ENCODE measurements at regions not wholly inside any gene's neighbourhood (a gene's known extent, or its start where the extent isn't known, plus 50 kb on each side); places are given as distances from the start of the nearest gene placed in this dataset.

DNA sequence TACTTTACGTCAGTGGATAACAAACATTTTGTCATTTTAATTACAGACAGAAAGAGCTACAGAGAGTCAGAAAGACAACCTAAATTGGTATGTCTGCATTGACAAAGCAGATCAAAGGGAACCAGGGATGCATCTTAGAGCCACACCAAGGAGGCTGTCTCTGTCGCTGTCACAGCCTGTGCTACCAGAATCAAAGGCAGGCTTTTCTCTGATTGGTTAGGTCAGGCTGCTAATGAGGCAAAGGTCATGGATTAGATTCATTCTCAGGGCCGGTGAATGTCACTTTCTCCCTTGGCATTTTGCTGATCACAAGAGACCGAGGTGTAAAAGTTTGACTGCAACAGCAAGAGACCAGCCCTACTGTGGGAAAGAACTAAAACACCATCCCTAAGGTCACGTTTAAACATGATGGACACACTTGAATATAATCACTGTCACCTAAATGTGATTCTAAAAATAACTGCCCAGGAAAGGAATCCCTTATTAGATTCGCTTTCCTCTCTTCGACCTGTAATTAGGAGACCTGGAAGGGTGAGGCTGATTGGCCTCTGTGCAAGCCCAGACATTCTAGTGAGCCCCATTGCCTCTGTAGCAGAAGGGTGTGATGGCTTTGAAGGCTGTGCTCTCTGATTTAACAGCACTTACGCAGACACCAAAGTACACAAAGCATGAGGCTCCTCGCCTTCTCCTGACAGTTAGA is 314.4 kb upstream of the NBEA start:
- Histone ChIP-seq H3K9me3 (replicated peaks in 1 of 3) (no peaks in the 10 kb centered on the region), H3K4me3 (no peak overlapping the region), H3K27ac (no peak overlapping the region), H3K4me1 (replicated peaks in 1 of 2) (no peaks in the 10 kb centered on the region), H3K36me3 (replicated peaks in 1 of 2) (no peaks in the 10 kb centered on the region), H3K27me3 (no peaks in the 10 kb centered on the region)
- TF ChIP-seq, protein P1, sequence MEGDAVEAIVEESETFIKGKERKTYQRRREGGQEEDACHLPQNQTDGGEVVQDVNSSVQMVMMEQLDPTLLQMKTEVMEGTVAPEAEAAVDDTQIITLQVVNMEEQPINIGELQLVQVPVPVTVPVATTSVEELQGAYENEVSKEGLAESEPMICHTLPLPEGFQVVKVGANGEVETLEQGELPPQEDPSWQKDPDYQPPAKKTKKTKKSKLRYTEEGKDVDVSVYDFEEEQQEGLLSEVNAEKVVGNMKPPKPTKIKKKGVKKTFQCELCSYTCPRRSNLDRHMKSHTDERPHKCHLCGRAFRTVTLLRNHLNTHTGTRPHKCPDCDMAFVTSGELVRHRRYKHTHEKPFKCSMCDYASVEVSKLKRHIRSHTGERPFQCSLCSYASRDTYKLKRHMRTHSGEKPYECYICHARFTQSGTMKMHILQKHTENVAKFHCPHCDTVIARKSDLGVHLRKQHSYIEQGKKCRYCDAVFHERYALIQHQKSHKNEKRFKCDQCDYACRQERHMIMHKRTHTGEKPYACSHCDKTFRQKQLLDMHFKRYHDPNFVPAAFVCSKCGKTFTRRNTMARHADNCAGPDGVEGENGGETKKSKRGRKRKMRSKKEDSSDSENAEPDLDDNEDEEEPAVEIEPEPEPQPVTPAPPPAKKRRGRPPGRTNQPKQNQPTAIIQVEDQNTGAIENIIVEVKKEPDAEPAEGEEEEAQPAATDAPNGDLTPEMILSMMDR (IDR thresholded peaks at IDR 0.05): no peak
- TF ChIP-seq POLR2A (IDR thresholded peaks at IDR 0.05): no peak
- DNase-seq: no peak
- WGBS, 4 donors: 62 to 70% (median 65%) methylated on average over 9 of the region's 9 CpGs
- intact Hi-C loops (cut with DNase I): no loop called here

DNA sequence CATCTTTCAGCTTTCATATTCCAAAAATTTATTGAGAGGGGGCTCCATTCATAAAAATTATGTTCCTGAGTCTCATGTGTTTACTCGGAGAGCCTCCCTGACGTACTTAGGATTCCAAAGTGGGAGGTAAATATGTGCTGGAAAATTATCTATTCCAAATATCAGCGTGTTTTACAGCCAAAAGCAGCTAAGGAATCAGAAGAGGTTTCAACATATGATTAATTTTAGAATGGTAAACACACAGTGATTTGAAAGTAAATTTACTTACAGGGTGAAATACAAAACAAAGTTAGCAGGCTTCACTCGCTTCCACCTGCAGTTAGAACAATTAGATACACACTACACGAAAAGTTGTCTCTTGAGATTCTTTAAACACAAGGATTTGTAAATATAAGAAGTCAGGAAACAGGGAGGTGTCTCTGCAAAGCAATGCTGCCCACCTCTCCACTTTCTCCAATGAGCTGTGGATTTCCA is 313.8 kb upstream of the NBEA start:
- Histone ChIP-seq H3K9me3 (replicated peaks in 1 of 3) (no peaks in the 10 kb centered on the region), H3K4me3 (no peak overlapping the region), H3K27ac (no peak overlapping the region), H3K4me1 (replicated peaks in 1 of 2) (no peaks in the 10 kb centered on the region), H3K36me3 (replicated peaks in 1 of 2) (no peaks in the 10 kb centered on the region), H3K27me3 (no peaks in the 10 kb centered on the region)
- 66 to 91% (median 74%) methylated on average over 5 of the region's 5 CpGs for WGBS, 4 donors
- no peak for DNase-seq
- intact Hi-C loops (cut with DNase I): no loop called here
- no peak for TF ChIP-seq POLR2A (IDR thresholded peaks at IDR 0.05)
- TF ChIP-seq, protein P1 (IDR thresholded peaks at IDR 0.05): no peak

DNA sequence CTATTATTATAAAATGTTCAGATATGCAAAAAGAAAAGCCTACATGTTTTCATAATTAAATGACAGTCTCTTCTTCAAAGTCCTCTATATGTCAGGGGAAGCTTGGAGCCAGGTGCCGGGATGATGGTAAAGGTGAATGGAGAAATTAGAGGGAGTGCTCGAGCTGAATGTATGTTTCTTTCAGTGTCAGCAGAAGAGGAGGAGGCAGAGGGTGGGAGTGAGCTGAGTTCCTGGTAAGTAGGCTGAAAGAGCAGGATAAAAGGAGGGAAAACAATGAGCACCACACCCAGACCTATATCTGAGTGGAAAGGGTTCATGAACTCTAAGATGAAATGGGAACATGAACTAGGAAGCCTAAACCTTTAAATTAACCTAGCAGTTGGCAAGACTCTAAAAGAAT is 307.6 kb upstream of the NBEA start:
- WGBS, 4 donors: 78 to 87% (median 81%) methylated on average over 2 of the region's 2 CpGs
- TF ChIP-seq POLR2A (IDR thresholded peaks at IDR 0.05): no peak
- TF ChIP-seq, protein P1 (IDR thresholded peaks at IDR 0.05): no peak
- H3K4me3 ChIP-seq: no peak overlapping the region
- H3K27me3 ChIP-seq: no peaks in the 10 kb centered on the region
- no peak for DNase-seq
- H3K36me3 ChIP-seq (replicated peaks in 1 of 2): no peaks in the 10 kb centered on the region
- intact Hi-C loops (cut with DNase I): no loop called here
- no peaks in the 10 kb centered on the region for H3K9me3 ChIP-seq (replicated peaks in 1 of 3)
- H3K4me1 ChIP-seq (replicated peaks in 1 of 2): no peaks in the 10 kb centered on the region
- no peak overlapping the region for H3K27ac ChIP-seq

DNA sequence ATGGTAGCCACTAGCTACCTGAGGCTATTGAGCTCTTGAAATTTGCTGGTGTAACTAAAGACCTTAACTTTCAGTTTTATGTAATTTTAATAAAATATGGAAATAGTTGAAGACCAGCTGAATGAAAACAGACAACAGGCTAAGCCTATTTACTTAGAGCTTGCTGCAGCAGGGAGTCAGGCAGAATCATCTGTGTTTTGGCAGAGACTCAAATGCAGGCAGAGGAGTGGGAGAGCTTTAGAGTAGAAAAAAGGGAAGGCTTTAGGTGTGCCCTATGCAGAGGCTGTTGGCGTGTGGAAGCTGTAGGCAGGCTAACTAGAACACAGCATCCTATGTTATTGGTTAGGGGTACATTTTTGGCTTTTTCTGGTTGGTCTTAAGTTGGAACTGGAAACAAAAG is 304.9 kb upstream of the NBEA start:
- DNase-seq: no peak

More for the DNA sequence above, 304.9 kb upstream of the NBEA start:
- Histone ChIP-seq H3K4me1 (replicated peaks in 1 of 2) (no peaks in the 10 kb centered on the region), H3K4me3 (no peak overlapping the region), H3K36me3 (replicated peaks in 1 of 2) (no peaks in the 10 kb centered on the region), H3K27ac (no peak overlapping the region), H3K9me3 (replicated peaks in 1 of 3) (no peaks in the 10 kb centered on the region), H3K27me3 (no peaks in the 10 kb centered on the region)
- intact Hi-C loops (cut with DNase I): no loop called here
- TF ChIP-seq, protein P1 (IDR thresholded peaks at IDR 0.05): no peak
- TF ChIP-seq POLR2A (IDR thresholded peaks at IDR 0.05): no peak
- 78 to 100% (median 84%) methylated on average over 1 of the region's 1 CpG for WGBS, 4 donors
